Adipocyte (in vitro differentiated cells): ENCODE measurements at regions not wholly inside any gene's neighbourhood (a gene's known extent, or its start where the extent isn't known, plus 50 kb on each side); places are given as distances from the start of the nearest gene placed in this dataset.

ENCODE experiments used
- DNase-seq: peaks from one replicate; pipeline ENCODE4 v3.0.0-alpha.2; 2015; ENCODE audit warnings: low read depth
- H3K27me3 ChIP-seq: replicated peaks from 2 replicates; pipeline ENCODE4 v1.7.0; 2013; ENCODE audit warnings: mild to moderate bottlenecking, low read length, moderate library complexity; ENCODE audit not compliant: control insufficient read depth, insufficient read depth
- H3K36me3 ChIP-seq: 2 replicates; pipeline ENCODE4 v1.7.0; 2013; ENCODE audit warnings: low read length, mild to moderate bottlenecking, moderate library complexity; ENCODE audit not compliant: control insufficient read depth, insufficient read depth, severe bottlenecking
- H3K4me1 ChIP-seq: 2 replicates; pipeline ENCODE4 v1.7.0; 2013; ENCODE audit warnings: mild to moderate bottlenecking, low read length, moderate library complexity; ENCODE audit not compliant: control insufficient read depth, insufficient read depth
- H3K4me3 ChIP-seq: 2 replicates; pipeline ENCODE4 v1.7.0; 2013; ENCODE audit warnings: mild to moderate bottlenecking, low read length, moderate library complexity
- H3K9ac ChIP-seq: 2 replicates; pipeline ENCODE4 v1.7.0; 2013; ENCODE audit warnings: mild to moderate bottlenecking, low read length, moderate library complexity
- H3K9me3 ChIP-seq: 2 replicates; pipeline ENCODE4 v1.7.0; 2013; ENCODE audit warnings: mild to moderate bottlenecking, low read length, moderate library complexity; ENCODE audit not compliant: control insufficient read depth

GRCh38 chr10:64313967-64314366 lies 792.8 kb downstream of the REEP3 start:
- no peak for DNase-seq
- no peaks in the 10 kb centered on the region for H3K9me3 ChIP-seq
- peaks cover 2% of the 10 kb centered on the region for H3K4me1 ChIP-seq
- peaks cover 8% of the 10 kb centered on the region for H3K27me3 ChIP-seq
- no peaks in the 10 kb centered on the region for H3K36me3 ChIP-seq
- H3K4me3 ChIP-seq: no peak overlapping the region
- no peak overlapping the region for H3K9ac ChIP-seq

GRCh38 chr10:64316416-64316815 lies 795.2 kb downstream of the REEP3 start:
- peaks cover 3% of the 10 kb centered on the region for H3K27me3 ChIP-seq
- DNase-seq: no peak
- H3K36me3 ChIP-seq: no peaks in the 10 kb centered on the region
- no peaks in the 10 kb centered on the region for H3K9me3 ChIP-seq
- H3K4me3 ChIP-seq: no peak overlapping the region
- H3K9ac ChIP-seq: no peak overlapping the region
- H3K4me1 ChIP-seq: peaks cover 2% of the 10 kb centered on the region

GRCh38 chr10:64316833-64317232 lies 795.6 kb downstream of the REEP3 start:
- Histone ChIP-seq H3K9me3 (no peaks in the 10 kb centered on the region), H3K9ac (no peak overlapping the region), H3K27me3 (no peaks in the 10 kb centered on the region), H3K4me3 (no peak overlapping the region), H3K4me1 (peaks cover 2% of the 10 kb centered on the region), H3K36me3 (no peaks in the 10 kb centered on the region)
- DNase-seq: no peak

GRCh38 chr10:64320448-64320847 lies 799.2 kb downstream of the REEP3 start:
- peaks cover 2% of the 10 kb centered on the region for H3K4me1 ChIP-seq

GRCh38 chr10:64329510-64329909 lies 808.3 kb downstream of the REEP3 start:
- no peak overlapping the region for H3K4me3 ChIP-seq
- no peaks in the 10 kb centered on the region for H3K36me3 ChIP-seq
- H3K27me3 ChIP-seq: no peaks in the 10 kb centered on the region
- H3K4me1 ChIP-seq: no peaks in the 10 kb centered on the region
- no peak for DNase-seq
- peaks cover 17% of the 10 kb centered on the region for H3K9me3 ChIP-seq
- no peak overlapping the region for H3K9ac ChIP-seq

More at GRCh38 chr10:64320448-64320847, 799.2 kb downstream of the REEP3 start:
- Histone ChIP-seq H3K36me3 (no peaks in the 10 kb centered on the region), H3K4me3 (no peak overlapping the region), H3K9ac (no peak overlapping the region), H3K9me3 (peaks cover 6% of the 10 kb centered on the region), H3K27me3 (no peaks in the 10 kb centered on the region)
- DNase-seq: no peak

- Histone ChIP-seq H3K4me3 (no peak overlapping the region), H3K27me3 (no peaks in the 10 kb centered on the region), H3K36me3 (no peaks in the 10 kb centered on the region), H3K9me3 (peaks cover 3% of the 10 kb centered on the region), H3K9ac (no peak overlapping the region), H3K4me1 (no peaks in the 10 kb centered on the region)
- no peak for DNase-seq
Measured at GRCh38 chr10:64332551-64332950, 811.4 kb downstream of the REEP3 start.

GRCh38 chr10:64334084-64334483 lies 812.9 kb downstream of the REEP3 start:
- DNase-seq: no peak
- H3K9ac ChIP-seq: no peak overlapping the region
- no peaks in the 10 kb centered on the region for H3K36me3 ChIP-seq
- no peak overlapping the region for H3K4me3 ChIP-seq
- no peaks in the 10 kb centered on the region for H3K27me3 ChIP-seq
- H3K9me3 ChIP-seq: no peaks in the 10 kb centered on the region
- no peaks in the 10 kb centered on the region for H3K4me1 ChIP-seq

GRCh38 chr10:64344211-64344610 lies 823.0 kb downstream of the REEP3 start:
- Histone ChIP-seq H3K36me3 (no peaks in the 10 kb centered on the region), H3K27me3 (no peaks in the 10 kb centered on the region), H3K9ac (no peak overlapping the region), H3K4me1 (no peaks in the 10 kb centered on the region), H3K4me3 (no peak overlapping the region), H3K9me3 (no peaks in the 10 kb centered on the region)
- DNase-seq: no peak

GRCh38 chr10:64345856-64346255 lies 824.7 kb downstream of the REEP3 start:
- H3K27me3 ChIP-seq: peaks cover 3% of the 10 kb centered on the region
- no peaks in the 10 kb centered on the region for H3K36me3 ChIP-seq
- no peak for DNase-seq
- H3K9me3 ChIP-seq: no peaks in the 10 kb centered on the region
- H3K4me3 ChIP-seq: no peak overlapping the region
- no peak overlapping the region for H3K9ac ChIP-seq
- H3K4me1 ChIP-seq: no peaks in the 10 kb centered on the region

GRCh38 chr10:64346389-64346788 lies 825.2 kb downstream of the REEP3 start:
- no peaks in the 10 kb centered on the region for H3K9me3 ChIP-seq
- peaks cover 4% of the 10 kb centered on the region for H3K27me3 ChIP-seq
- DNase-seq: no peak
- H3K4me3 ChIP-seq: no peak overlapping the region
- H3K4me1 ChIP-seq: no peaks in the 10 kb centered on the region
- no peak overlapping the region for H3K9ac ChIP-seq
- no peaks in the 10 kb centered on the region for H3K36me3 ChIP-seq

- H3K9ac ChIP-seq: no peak overlapping the region
- no peaks in the 10 kb centered on the region for H3K4me1 ChIP-seq
- H3K36me3 ChIP-seq: no peaks in the 10 kb centered on the region
- H3K4me3 ChIP-seq: no peak overlapping the region
- no peaks in the 10 kb centered on the region for H3K9me3 ChIP-seq
- DNase-seq: no peak
- H3K27me3 ChIP-seq: peaks cover 4% of the 10 kb centered on the region
Measured at GRCh38 chr10:64350665-64351064, 829.5 kb downstream of the REEP3 start.

GRCh38 chr10:64358907-64359306 lies 837.7 kb downstream of the REEP3 start:
- Histone ChIP-seq H3K4me1 (no peaks in the 10 kb centered on the region), H3K9me3 (peaks cover 4% of the 10 kb centered on the region), H3K27me3 (no peaks in the 10 kb centered on the region), H3K4me3 (no peak overlapping the region), H3K36me3 (no peaks in the 10 kb centered on the region), H3K9ac (no peak overlapping the region)
- DNase-seq: no peak
